Hepatocyte (in vitro differentiated cells): ENCODE measurements at regions not wholly inside any gene's neighbourhood (a gene's known extent, or its start where the extent isn't known, plus 50 kb on each side); places are given as distances from the start of the nearest gene placed in this dataset.

ENCODE experiments used
- CTCF ChIP-seq: fragments of 200-600 bp; sonication (generic); IDR thresholded peaks from 2 replicates; pipeline ENCODE4 v1.5.1; 2016; ENCODE audit warnings: antibody characterized with exemption, mild to moderate bottlenecking; ENCODE audit not compliant: poor library complexity
- EZH2 ChIP-seq: fragments of 200-600 bp; sonication (generic); IDR thresholded peaks from 2 replicates; pipeline ENCODE4 v1.6.1; 2016; ENCODE audit warnings: antibody characterized with exemption, mild to moderate bottlenecking, borderline replicate concordance
- EZH2phosphoT487 ChIP-seq: fragments of 200-600 bp; sonication (generic); IDR thresholded peaks from one replicate; pipeline ENCODE4 v1.6.1; 2018; ENCODE audit warnings: antibody characterized with exemption, mild to moderate bottlenecking, low read depth, moderate library complexity; ENCODE audit not compliant: unreplicated experiment, severe bottlenecking

- TF ChIP-seq CTCF (no peak), EZH2 (no peak), EZH2phosphoT487 (no peak)
These were observed 674.5 kb upstream of the CXADR start for GRCh38 chr21:16838331-16838730.
